ENCODE measurements at regions not wholly inside any gene's neighbourhood (a gene's known extent, or its start where the extent isn't known, plus 50 kb on each side); places are given as distances from the start of the nearest gene placed in this dataset.
"Not testable (repeated sequence)": the region's sequence is repeated elsewhere in the genome, so short reads cannot be mapped to it uniquely, and the experiment has no call there.

DNA sequence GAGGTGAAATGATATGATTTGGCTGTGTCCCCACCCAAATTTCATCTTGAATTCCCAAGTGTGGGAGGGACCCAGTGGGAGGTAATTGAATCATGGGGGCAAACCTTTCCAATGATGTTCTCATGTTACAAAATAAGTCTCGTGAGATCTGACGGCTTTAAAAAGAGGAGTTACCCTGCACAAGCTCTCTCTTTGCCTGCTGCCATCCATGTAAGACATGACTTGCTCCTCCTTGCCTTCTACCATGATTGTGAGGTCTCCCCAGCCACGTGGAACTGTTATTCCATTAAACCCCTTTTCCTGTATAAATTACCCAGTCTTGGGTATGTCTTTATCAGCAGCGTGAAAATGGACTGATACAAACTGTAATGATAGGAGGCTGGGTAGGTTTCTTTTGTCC is 145.1 kb downstream of the AKR1D1 start:
- DNase-seq, result not testable (repeated sequence)

DNA sequence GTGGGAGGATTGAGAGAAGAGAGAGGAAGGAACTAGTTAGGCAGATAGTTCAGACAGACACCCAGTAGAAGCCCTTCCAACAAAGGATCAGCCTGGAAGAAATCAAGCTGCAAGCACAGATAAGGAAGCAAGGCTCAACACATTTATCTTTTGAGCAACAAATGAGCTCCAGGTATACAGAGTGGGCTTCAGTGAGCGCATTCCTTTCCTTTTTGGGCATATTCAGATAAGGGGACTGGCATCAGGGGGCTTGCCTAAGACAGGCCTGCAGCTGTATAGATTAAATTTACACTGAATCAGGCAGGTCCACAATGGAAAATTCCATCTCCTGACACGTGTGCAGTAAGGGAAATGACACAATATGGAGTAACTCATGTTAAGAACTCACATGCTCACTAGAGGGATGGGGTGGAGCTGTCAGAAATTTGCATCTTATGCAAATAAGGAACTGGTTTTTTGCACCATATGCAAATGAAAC is 147.2 kb downstream of the AKR1D1 start:
- peak; percentile 44 for DNase-seq

DNA sequence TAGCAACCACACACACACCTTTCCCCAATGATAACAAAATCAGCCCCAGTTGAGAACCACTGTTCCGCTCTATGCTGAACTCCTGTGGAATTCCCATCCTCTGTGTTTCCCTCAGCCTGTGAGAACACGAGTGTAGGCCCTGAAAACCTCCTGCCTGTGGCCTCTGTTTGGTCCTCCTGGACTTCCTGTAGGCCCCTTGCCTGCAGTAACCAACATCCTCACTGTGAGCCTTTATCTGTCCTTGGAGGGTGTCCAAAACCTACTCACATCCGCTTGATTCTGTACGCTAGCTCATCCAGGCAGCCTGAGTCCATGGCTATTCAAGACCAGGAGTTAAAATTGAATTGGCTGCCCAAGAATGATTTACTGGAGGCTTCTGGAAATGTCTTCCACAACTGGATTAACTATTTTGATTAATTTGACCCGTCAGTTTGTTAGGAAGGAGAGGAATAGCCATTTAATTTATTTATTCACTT is 149.8 kb downstream of the AKR1D1 start:
- peak; percentile 91 for DNase-seq

DNA sequence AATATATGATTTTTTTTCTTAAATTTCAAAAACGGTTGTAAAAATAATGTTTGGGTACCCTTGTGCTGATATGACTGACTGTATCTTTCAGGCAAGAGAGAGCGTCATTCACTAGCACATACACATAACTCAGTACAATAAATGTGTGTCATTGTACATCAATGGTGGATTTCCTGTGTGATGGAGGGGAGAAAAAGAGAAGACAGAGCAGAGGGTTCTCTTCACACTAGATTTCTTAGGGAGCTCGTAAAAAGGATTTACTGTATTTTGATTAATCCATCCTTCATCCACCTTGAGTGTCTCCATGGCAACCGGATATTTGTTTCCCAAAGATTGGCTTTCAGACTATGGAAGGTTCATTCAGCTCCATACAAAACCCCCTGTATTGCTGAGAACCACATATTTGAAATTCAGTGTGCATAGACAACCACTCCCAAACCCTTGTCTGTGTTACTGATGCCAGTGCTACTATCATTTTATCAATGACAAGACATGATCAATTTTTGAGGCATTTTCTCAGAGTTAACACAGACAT is 150.6 kb downstream of the AKR1D1 start:
- no peak for DNase-seq

DNA sequence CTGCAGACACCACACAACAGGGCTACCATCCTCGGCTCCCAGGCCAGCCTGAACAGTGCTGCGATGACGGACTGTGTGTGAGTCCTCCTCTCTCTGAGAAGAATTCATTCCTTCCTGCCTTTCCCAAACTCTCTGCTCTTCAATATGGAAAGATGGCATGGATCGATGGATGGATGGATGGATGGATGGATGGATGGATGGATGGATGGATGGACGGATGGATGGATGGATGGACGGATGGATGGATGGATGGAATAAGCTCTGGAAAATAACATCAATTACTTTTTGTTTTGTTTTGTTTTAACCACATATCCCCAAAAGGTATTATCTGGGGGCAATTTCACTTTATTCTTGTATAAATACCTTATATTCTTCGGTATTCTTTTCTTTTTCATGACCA is 151.9 kb downstream of the AKR1D1 start:
- no peak for DNase-seq

DNA sequence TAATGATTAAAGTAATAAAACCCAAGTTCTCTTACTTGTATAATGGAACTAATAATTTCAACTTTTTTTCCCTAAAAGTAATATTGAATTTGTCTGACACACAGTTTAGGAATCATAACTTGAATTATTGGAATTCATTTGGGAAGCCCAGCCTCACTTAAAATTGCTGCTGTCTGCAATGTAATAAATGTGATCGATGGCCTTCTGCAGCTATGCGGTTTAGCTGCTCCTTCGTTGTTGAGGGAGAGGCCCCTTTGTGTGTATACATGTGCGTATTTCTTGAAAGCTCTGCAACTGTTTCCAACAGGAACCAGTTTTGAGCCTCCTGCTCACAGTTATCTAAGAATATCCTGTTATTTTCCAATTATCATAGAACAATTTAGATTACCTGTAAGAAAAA is 152.5 kb downstream of the AKR1D1 start:
- no peak for DNase-seq

DNA sequence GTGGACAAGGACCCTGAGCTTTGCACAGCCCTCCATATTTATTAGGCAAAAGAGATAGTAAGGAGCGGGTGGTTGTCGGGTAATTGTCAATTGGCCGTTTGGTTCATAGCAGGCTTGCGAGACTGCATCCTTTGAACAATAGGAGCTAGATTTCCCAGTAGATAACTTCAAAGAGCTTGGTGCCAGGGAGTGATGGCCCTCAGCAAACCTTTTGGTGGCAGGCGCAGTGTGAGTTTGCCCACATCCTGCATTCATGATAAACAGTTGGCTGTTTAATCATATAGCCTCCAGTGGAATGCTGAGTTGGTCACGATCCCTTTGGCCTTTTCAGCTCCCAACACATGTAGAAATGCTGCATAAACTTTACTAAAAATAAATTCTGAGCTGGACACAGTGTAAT is 156.9 kb downstream of the AKR1D1 start:
- no peak for DNase-seq

DNA sequence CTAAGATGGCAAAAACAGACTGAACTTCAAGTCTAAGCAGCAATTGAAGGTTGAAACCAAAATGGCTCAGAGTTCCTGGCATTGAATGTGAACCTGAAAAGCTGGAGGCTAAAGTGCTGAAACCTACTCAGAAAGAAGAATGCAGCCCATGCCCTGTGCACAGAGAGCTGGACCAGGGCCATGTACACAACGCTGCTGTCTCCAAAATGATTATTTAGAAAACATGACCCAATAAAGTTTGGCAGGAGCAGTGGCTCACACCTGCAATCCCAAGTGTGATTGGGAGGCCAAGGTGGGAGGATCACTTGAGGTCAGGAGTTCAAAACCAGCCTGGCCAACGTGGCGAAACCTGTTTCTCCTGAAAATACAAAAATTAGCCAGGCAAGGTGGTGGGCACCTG is 158.9 kb downstream of the AKR1D1 start:
- DNase-seq, result no peak

DNA sequence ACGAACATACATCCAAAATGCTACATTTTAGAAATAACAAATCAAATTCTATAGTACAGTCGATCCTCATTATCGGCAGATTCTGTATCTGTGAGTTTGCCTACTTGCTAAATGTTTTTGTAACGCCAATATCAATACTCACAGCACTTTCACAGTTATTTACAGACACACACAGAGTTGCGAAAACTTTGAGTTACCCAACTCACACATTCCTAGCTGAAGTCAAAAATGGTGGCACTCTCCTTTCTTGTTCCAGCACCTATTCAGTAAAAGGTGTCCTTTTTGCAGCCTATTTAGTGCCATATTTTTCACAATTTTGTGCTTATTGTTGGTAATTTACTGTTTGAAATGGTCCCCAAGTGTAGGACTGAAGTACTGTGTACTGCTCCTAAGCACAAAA is 161.7 kb downstream of the AKR1D1 start:
- no peak for DNase-seq

DNA sequence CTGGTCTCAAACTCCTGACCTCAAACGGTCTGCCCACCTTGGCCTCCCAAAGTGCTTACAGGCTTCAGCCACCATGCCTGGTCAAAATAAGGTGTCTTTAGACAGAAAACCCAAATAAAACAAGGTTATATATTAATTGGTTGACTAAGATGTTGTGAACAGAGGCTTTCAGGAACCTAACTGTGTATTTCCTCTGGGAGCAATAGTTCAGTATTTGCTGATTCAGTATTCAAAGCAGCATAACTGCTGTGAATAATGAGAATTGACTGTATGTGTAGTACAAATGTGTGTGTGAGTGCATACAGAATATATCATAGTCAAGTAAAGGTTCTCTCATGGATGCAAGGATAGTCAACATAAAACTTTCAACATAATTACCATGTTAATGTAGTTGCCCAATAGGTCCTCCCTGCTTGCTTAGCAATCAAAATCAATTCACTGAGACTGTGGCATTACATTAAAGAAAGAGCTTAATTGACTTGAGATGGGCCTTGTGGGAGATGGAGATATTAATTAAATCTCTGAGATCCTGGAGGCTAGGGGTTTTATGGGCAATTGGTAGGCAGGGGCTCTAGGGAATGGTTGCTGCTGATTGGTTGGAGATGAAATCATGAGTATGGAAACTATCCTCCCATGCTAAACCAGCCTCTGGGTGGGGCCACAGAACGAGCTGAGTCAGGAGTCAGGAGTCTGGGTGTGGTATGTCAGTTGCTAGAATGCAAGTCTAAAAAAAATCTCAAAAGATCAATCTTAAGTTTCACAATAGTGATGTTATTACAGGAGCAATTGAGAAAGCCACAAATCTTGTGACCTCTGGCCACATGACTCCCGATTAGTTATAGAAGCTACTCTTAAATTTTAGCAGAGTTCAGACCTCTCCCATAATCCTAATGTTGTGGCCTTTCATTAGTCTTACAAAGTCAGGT is 162.7 kb downstream of the AKR1D1 start:
- DNase-seq, result peak; percentile 42

DNA sequence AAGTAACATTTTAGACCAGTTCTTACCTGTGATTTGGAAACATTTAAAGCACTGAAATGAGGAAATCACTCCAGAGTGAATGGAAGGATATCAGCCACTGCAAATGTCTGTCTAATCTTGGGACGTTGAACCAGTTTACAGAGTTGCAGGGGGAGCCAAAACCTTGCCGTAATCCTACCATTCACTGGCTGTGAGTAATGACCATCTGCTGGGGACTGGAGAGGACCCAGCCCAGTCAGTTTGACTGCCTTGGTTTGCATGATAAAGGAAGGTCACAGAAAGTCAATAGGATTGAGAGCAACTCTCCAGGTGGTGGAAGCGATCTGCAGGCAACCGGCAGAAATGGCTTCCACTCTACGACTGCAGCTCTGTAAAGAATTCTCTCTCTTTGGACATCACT is 167.2 kb downstream of the AKR1D1 start:
- no peak for DNase-seq

DNA sequence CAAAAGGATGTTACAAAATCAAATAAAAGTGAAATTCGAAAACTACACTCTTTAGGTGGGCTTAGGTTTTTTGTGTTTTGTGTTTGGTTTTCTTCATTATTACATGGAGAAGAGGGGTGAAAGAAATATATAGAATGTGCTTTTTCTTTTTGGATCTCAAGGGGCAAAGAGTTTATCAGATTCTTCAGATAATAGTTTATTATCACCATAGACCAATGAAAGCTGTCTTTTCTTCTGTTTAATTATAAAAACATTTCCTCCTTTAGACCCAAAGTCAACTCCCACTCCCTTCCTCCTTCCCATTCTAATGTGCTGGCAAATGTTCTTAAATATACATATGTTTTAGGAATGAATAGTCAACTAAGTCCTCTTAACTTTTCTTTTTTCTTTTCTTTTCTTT is 167.6 kb downstream of the AKR1D1 start:
- DNase-seq, result no peak

DNA sequence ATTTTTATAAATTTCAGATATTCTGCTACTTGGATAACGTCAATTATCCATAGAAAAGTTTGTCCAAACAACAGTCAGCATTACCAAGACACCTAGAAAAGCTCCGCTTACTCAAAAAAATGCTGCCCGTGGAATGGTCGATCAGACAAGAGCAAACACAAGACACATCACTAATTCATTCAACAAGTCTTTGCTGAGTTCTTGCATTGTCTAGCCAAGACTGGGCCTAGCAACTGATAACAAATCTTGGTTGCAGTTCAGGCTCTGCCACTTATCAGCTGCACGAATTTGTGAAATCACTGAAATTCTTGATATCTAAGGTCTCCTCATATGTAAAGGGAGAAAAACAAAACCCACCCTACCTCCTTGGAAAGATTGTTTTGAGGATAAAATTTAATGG is 168.3 kb downstream of the AKR1D1 start:
- no peak for DNase-seq

DNA sequence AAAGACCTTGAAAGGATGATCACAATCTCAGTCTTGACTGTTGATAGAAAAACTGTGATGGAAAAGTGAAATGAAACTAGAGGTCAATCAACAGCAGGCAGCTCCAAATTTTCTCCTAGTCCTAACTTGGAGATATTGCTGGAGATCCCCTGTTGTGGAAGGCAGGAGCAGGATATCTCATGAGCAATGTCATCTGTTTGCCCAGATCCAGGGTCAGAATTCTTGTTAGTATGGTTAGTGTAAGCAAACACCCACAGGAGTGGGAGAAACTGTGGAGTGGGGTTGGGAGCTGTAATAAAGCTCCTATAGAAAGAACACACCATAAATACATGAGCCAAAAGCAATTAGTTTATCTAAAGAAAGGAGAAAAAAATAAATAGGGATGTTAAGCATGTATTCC is 169.0 kb downstream of the AKR1D1 start:
- no peak for DNase-seq

DNA sequence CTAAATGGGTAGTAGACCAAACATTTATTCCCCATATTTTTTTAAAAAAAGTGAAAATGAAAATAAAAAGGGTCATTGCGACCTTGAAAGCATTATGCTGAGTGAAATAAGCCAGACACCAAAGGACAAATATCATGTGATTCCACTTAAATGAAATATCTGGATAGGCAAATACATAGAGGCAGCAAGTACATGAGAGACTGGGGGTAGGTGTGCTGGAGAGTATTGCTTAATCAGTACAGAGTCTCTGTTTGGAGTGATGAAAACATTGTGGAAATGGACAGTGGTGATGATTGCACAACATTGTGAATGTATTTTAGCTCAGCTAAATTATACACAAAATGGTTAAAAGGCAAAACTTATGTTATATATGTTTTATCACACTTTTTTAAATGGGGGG is 169.4 kb downstream of the AKR1D1 start:
- DNase-seq, result peak; percentile 45

DNA sequence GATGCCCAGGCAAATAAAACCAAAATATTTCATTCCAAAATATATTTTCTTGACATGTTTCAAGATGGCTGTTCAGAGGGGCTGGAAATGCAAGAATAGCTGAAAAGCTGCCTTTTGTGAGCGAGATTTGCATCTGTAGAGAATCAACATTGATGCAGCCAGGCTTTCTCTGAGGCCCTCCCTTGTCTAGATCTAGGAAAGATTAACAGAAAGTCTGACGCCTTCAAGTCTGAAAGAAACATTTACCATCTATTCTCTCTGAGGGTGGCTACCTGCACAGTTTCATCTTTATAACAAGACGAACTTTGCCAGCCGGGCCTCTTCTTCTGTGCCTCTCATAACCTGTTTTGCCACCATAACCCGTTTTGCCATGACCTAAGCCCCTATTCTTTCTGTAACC is 170.2 kb downstream of the AKR1D1 start:
- DNase-seq, result no peak

DNA sequence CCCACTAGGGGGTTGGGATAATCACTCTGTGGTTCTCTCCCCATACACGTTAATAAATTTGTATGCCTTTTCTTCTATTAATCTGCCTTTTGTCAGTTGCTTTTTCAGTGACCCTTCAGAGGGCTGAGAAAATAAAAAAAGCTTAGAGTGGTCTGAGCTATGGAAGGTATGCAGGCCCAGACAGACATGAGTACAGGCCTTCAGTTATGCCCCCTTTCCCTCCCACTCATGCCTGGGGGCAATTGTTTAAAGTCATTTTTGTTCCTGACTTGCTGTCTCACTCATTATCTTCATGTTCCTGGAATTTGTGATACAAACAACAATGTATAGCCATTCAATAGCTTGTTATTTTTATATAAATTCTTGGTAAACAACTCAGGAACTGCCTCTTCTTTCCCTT is 170.8 kb downstream of the AKR1D1 start:
- DNase-seq, result no peak

DNA sequence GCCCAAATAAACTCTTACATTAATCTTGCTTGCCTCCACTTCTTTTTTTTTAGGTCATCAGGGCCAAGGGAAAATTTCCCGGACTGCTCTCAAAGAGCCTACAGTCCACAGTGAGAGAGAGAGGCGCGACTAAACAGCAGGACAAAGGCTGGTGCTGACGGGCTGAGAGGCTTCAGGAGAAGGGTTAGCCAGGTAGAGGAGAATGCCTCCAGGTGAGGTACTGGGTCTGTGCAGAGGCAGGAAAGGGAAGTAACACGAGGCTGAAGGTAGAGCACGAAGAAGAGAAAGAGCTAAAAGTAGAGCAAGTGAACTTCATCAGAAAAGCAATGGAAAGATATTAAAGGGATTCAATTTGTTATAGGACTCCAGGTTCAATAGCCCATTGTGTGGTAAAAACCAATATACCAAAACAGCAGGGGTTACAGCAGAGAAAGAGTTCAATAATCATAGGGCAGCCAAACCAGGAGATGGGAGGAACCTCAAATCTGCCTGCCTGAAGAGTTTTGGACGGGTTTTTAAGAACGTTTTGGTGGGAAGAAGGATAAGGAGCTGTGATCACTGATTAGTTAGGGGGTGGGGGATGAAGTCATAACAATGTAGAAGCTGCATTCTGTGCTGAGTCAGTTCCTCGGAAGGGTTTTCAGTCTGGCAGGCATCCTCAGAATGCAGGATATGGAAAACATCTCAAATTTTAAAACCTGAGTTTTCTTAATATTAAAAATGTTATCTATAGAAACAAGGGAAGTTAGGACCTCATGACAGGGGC is 171.5 kb downstream of the AKR1D1 start:
- no peak for DNase-seq

DNA sequence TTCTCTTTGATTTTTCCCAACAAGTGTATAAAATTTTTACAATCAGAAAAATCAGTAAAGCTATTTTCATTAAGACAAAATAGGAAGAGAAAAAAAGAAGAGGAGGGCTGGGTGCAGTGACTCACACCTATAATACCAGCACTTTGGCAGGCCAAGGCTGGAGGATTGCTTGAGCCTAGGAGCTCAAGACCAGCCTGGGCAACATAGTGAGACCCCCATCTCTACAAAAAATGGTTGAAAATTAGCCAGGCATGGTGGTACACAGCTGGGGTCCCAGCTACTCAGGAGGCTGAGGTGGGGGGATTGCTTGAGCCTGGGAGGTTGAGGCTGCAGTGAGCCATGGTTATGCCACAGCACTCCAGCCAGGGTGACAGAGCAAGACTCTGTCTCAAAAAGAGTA is 172.3 kb downstream of the AKR1D1 start:
- DNase-seq, result no peak

DNA sequence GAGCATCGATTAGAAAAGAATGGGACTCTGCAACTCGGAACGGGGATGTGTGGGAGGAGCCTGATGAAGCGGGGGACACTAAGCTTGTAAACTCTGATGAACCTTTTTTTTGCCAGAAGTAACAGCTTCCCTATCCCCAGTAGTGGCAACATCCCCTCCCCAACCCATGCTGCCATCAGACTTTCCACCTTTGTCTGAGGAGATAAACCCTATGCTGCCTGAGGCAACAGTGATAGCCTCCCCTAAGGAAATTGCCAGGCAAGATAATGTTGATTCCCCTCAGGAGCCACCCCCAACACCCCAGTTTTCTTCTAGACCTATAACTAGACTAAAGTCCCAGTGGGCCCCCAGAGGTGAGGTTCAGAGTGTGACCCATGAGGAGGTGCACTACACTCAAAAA is 173.7 kb downstream of the AKR1D1 start:
- no peak for DNase-seq

DNA sequence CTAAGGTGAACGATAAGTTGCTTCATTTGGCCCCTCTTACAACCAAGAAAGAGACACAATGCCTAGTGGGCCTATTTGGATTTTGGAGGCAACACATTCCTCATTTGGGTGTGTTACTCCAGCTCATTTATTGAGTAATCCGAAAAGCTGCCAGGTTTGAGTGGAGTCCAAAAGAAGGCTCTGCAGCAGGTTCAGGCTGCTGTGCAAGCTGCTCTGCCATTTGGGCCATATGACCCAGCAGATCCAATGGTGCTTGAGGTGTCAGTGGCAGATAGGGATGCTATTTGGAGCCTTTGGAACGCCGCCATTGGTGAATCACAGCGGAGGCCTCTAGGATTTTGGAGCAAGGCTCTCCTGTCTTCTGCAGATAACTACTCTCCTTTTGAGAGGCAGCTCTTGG is 176.4 kb downstream of the AKR1D1 start:
- DNase-seq, result not testable (repeated sequence)

DNA sequence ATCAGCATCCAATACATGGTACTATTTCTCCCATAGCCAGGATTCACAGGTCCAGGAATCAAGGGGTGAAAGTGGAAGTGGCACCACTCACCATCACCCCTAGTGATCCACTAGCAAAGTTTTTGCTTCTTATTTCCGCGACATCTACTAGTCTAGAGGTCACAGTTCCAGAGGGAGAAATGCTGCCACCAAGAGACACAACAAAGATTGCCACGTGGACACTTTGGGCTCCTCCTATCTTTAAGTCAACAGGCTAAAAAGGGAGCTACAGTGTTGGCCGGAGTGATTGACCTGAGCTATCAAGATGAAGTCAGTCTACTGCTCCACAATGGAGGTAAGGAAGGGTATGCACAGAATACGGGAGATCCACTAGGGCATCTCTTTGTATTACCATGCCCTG is 178.2 kb downstream of the AKR1D1 start:
- no peak for DNase-seq

DNA sequence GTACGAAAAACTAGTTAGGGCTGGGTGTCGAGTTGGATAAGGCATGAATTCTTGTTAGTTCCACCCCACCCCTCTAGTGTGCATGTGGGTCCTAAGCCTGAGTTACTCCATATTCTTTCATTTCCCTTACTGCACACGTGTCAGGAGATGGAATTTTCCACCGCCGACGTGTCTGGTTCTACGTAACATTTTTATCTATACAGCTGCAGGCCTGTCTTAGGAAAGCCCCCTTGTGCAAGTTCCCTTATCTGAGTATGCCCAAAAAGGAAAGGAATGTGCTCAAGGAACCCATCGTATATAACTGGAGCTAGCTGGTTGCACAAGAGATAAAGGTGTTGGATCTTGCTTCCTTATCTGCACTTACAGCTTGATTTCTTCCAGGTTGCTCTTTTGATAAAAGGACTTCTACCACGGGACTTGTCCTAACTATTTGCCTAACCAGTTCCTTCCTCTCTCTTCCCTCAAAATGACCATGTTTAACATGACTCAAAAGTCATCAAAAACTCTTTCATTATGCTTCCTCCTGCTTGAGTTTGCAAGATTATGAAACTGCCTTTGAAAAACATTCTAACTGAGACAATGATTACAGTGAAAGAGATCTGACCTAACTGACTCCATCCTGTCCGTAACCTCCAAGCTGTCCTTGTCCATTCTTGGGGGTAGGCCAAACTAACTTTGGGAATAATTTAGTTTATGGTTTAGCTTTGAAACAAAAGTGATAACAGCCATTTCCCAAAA is 181.4 kb downstream of the AKR1D1 start:
- DNase-seq, result peak; percentile 84

Data from hematopoietic multipotent progenitor cell treated with erythropoietin and hydrocortisone succinate and interleukin-3 and kit ligand, for 6 days (in vitro differentiated cells).